Epithelial cell of esophagus (primary cell): ENCODE measurements at regions not wholly inside any gene's neighbourhood (a gene's known extent, or its start where the extent isn't known, plus 50 kb on each side); places are given as distances from the start of the nearest gene placed in this dataset.

ENCODE experiments used
- DNase-seq: peaks from one replicate; pipeline ENCODE4 v3.0.0; 2010; ENCODE audit warnings: low read depth
- H3K4me3 ChIP-seq: 2 replicates; pipeline ENCODE4 v1.5.1; 2011; ENCODE audit warnings: mild to moderate bottlenecking, low read length, control low read depth
- TF ChIP-seq, protein P1 (sequence below): IDR thresholded peaks from 2 replicates; pipeline ENCODE4 v1.5.1; 2011; ENCODE audit warnings: low read depth, mild to moderate bottlenecking, low read length, control low read depth, inconsistent platforms; ENCODE audit not compliant: insufficient read depth; ENCODE audit errors: missing control alignments

DNA sequence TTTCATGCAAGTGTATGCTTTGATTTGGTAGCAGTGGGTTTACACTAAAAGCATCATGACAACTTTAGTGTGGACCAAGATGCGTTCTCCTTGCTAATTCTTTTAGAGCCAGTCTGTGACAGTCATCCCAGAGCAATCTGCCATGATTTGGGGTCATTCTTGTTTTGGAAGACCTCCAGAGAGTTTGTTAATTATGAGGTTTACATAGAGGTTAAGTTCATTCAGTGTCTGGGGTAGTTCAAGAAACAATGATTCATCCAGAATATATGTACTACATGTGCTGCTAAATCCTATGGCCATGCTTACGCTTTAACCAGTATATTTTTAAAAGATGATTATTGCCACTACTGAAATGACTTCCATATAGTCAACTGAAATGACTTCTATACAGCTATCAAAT lies 328.5 kb upstream of the AGA start:
- DNase-seq: no peak
- H3K4me3 ChIP-seq: no peak overlapping the region
- TF ChIP-seq, protein P1, sequence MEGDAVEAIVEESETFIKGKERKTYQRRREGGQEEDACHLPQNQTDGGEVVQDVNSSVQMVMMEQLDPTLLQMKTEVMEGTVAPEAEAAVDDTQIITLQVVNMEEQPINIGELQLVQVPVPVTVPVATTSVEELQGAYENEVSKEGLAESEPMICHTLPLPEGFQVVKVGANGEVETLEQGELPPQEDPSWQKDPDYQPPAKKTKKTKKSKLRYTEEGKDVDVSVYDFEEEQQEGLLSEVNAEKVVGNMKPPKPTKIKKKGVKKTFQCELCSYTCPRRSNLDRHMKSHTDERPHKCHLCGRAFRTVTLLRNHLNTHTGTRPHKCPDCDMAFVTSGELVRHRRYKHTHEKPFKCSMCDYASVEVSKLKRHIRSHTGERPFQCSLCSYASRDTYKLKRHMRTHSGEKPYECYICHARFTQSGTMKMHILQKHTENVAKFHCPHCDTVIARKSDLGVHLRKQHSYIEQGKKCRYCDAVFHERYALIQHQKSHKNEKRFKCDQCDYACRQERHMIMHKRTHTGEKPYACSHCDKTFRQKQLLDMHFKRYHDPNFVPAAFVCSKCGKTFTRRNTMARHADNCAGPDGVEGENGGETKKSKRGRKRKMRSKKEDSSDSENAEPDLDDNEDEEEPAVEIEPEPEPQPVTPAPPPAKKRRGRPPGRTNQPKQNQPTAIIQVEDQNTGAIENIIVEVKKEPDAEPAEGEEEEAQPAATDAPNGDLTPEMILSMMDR: no peak

DNA sequence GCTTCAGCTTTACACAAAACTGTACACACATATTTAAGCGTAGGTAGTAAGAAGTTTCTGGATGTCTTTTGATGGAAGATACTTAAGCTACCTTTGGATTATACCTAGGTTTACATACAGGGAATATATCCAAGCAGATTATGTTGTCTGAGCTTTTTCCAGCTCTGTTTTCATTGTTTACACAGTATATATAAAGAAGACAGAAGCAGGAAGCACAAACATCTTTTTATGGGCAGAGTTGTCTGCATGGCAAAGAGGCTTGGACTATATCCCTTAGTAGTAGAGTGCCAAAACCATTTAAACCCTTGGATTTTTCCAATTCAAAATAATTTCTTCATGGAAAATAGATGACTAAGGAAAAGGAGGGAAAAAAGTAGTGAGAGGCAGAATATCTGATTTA lies 329.4 kb upstream of the AGA start:
- DNase-seq: no peak
- no peak overlapping the region for H3K4me3 ChIP-seq
- TF ChIP-seq, protein P1: no peak

- H3K4me3 ChIP-seq: no peak overlapping the region
- no peak for DNase-seq
- TF ChIP-seq, protein P1: no peak
Observed at GRCh38 chr4:177778623-177779022, 336.4 kb upstream of the AGA start.

DNA sequence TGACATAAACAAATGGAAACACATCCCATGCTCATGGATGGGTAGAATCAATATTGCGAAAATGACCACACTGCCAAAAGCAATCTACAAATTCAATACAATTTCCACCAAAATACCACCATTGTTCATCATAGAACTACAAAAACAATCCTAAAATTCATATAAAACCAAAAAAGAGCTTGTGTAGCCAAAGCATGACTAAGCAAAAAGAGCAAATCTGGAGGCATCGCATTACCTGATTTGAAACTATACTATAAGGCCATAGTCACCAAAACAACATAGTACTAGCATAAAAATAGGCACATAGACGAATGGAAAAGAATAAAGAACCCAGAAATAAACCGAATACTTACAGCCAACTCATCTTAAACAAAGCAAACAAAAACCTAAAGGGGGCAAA lies 342.8 kb upstream of the AGA start:
- DNase-seq: no peak
- H3K4me3 ChIP-seq: no peak overlapping the region
- TF ChIP-seq, protein P1: no peak

- no peak for DNase-seq
- TF ChIP-seq, protein P1: no peak
- H3K4me3 ChIP-seq: no peak overlapping the region
Observed at GRCh38 chr4:177789610-177790009, 347.4 kb upstream of the AGA start.

- TF ChIP-seq, protein P1: no peak
- H3K4me3 ChIP-seq: no peak overlapping the region
- no peak for DNase-seq
Observed at GRCh38 chr4:177791188-177791587, 349.0 kb upstream of the AGA start.

- TF ChIP-seq, protein P1: no peak
- no peak for DNase-seq
- H3K4me3 ChIP-seq: no peak overlapping the region
Observed at GRCh38 chr4:177796841-177797240, 354.6 kb upstream of the AGA start.
